ENCODE measurements at regions not wholly inside any gene's neighbourhood (a gene's known extent, or its start where the extent isn't known, plus 50 kb on each side); places are given as distances from the start of the nearest gene placed in this dataset.

DNA sequence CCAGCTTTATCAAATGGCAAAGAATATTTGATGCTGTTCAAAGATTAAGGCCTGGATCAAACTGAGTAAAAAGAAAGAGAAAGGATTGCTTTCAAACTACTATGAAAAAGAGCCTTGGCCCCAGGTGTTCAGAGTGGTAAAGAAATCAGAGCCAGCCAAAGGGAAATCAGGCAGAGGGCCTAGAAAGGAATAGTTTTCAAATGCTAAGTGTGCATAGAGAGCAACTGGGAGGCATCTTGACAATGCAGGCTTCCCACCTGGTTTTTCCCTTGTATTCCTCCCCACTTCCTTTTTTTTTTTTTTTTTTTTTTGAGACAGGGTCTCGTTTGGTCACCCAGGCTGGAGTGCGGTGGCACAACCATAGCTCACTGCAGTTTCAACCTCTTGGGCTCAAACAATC, 340.2 kb upstream of the ADAMTS9 start:
- TF ChIP-seq, protein P1, sequence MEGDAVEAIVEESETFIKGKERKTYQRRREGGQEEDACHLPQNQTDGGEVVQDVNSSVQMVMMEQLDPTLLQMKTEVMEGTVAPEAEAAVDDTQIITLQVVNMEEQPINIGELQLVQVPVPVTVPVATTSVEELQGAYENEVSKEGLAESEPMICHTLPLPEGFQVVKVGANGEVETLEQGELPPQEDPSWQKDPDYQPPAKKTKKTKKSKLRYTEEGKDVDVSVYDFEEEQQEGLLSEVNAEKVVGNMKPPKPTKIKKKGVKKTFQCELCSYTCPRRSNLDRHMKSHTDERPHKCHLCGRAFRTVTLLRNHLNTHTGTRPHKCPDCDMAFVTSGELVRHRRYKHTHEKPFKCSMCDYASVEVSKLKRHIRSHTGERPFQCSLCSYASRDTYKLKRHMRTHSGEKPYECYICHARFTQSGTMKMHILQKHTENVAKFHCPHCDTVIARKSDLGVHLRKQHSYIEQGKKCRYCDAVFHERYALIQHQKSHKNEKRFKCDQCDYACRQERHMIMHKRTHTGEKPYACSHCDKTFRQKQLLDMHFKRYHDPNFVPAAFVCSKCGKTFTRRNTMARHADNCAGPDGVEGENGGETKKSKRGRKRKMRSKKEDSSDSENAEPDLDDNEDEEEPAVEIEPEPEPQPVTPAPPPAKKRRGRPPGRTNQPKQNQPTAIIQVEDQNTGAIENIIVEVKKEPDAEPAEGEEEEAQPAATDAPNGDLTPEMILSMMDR (IDR thresholded peaks at IDR 0.05; ENCODE audit: low read depth, low read length), result no peak
- no peaks in the 10 kb centered on the region for H3K9me3 ChIP-seq (ENCODE audit: control insufficient read depth, insufficient read depth, low read length)
- no peak for DNase-seq (ENCODE audit: low read depth, low spot score)
- H3K27me3 ChIP-seq (ENCODE audit: control insufficient read depth, insufficient read depth, low read length), result no peaks in the 10 kb centered on the region
- POLR2A ChIA-PET, result no interaction called here
- no peak overlapping the region for H3K4me3 ChIP-seq (ENCODE audit: low read depth, low read length)
- CTCF ChIA-PET, result no interaction called here
- no peak overlapping the region for H3K27ac ChIP-seq (ENCODE audit: low read depth, low read length)

DNA sequence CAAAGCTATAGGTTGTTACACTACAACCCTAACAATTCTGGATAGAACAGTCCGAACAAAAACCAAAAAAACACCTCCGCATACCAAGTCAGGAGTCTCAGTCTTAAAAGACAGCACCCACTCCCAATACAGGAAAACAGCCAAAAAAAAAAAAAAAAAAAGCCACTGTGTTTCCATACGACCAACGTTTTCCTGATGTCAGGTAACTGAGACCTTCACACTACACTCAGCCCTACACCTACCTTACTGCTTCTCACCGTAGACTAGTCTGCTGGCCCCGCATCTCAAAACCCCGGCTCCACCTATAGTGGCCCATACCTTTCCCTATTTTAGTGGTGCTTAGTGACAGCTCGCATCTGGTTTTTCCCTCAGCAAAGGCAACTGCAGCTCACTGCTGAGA, 339.5 kb upstream of the ADAMTS9 start:
- no peak overlapping the region for H3K4me3 ChIP-seq (ENCODE audit: low read depth, low read length)
- H3K27ac ChIP-seq (ENCODE audit: low read depth, low read length), result no peak overlapping the region
- TF ChIP-seq, protein P1 (IDR thresholded peaks at IDR 0.05; ENCODE audit: low read depth, low read length), result no peak
- CTCF ChIA-PET, result no interaction called here
- DNase-seq (ENCODE audit: low read depth, low spot score), result no peak
- no peaks in the 10 kb centered on the region for H3K9me3 ChIP-seq (ENCODE audit: control insufficient read depth, insufficient read depth, low read length)
- no peaks in the 10 kb centered on the region for H3K27me3 ChIP-seq (ENCODE audit: control insufficient read depth, insufficient read depth, low read length)
- POLR2A ChIA-PET, result no interaction called here

DNA sequence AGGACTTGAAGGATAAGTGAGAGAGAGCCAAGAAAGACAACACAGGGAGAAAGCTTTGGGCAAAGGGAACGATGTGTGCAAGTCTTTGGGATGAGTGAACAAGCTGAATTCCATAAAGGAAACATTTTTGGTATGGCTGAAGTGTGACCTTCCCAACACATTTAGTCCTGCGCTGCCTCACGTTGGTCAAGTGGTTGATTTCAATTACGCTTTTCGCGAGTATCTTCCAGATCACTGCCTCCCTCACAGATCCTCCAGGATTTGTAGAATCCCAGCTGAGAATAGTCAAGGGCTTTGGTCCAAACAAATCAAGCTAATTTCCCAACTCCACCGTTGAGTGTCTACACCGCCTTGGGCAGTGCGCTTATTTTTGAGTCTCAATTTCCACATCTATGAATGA, 338.4 kb upstream of the ADAMTS9 start:
- CTCF ChIA-PET, result interaction anchor here (0.5 kb wide), 1 partner anchor 496 kb away, joined by 4 read pairs; no protein-coding TSS in a partner anchor

DNA sequence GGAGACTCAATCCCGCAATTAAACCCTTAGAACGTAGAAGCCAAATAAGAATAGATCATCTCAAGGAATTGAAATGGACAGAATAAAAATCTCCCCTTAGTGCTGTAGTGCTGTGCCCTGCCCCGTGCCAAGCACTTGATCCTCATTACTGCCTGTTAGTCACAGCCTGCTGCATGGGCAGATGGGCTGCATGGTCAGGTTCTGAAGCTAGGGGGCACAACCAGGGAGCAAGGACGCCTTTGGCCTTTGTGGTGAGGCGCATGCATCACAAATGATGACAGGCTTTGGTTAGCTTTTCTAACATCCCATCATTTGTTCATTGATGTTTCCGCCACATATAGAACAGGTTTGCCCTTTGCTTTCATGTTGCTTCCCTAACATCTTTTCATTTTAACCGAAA, 336.3 kb upstream of the ADAMTS9 start:
- ChIA-PET POLR2A (no interaction called here), CTCF (no interaction called here)
- no peak for DNase-seq (ENCODE audit: low read depth, low spot score)
- TF ChIP-seq, protein P1 (IDR thresholded peaks at IDR 0.05; ENCODE audit: low read depth, low read length), result no peak
- Histone ChIP-seq H3K4me3 (ENCODE audit: low read depth, low read length) (no peak overlapping the region), H3K27me3 (ENCODE audit: control insufficient read depth, insufficient read depth, low read length) (no peaks in the 10 kb centered on the region), H3K27ac (ENCODE audit: low read depth, low read length) (no peak overlapping the region), H3K9me3 (ENCODE audit: control insufficient read depth, insufficient read depth, low read length) (no peaks in the 10 kb centered on the region)

More for the DNA sequence above, 338.4 kb upstream of the ADAMTS9 start:
- Histone ChIP-seq H3K4me3 (ENCODE audit: low read depth, low read length) (no peak overlapping the region), H3K9me3 (ENCODE audit: control insufficient read depth, insufficient read depth, low read length) (no peaks in the 10 kb centered on the region), H3K27me3 (ENCODE audit: control insufficient read depth, insufficient read depth, low read length) (no peaks in the 10 kb centered on the region), H3K27ac (ENCODE audit: low read depth, low read length) (no peak overlapping the region)
- POLR2A ChIA-PET, result no interaction called here
- no peak for DNase-seq (ENCODE audit: low read depth, low spot score)
- TF ChIP-seq, protein P1 (IDR thresholded peaks at IDR 0.05; ENCODE audit: low read depth, low read length), result no peak

DNA sequence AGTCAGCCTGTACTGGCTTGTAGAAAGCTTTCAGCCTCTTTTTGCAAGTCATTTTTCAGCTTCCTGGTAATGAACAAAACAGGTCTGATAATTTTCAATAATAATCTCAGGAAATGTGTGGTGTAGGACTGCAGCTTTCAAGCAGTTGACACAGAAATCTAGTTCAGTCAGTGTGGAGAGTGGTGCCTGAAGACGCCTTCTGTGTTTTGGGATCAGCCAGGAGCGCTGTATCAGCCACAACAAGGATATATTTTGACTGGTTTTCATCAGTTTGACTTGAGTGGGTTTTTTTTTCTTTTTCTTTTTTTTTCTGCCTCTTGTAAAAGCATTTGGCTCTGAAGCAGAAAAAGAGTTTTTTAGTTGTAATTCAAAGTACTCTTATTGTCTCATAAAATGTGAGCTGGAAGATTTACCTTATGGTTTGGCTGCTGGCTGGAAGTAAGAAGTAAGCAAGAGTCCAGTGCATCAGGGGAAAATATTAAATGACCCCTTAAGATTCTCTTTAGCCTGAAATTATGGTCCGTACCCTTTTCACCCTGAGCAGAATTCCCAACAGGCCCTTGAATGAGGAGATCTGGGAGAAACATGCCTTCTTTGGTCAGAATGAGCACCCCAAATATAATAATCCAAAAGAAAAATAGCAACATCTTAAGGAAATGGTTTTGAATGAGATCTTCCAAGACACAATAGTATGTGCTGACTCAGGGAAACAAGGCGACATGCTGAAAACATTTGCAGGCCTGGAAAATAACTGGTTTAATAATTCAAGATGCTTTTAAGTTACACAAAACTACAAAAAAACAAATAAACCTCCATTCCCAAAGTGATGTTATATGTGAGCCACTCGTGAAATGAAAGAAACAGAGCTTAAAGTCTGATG, 332.7 kb upstream of the ADAMTS9 start:
- DNase-seq (ENCODE audit: low read depth, low spot score), result no peak
- ChIA-PET CTCF (no interaction called here), POLR2A (no interaction called here)
- Histone ChIP-seq H3K9me3 (ENCODE audit: control insufficient read depth, insufficient read depth, low read length) (no peaks in the 10 kb centered on the region), H3K27me3 (ENCODE audit: control insufficient read depth, insufficient read depth, low read length) (no peaks in the 10 kb centered on the region), H3K27ac (ENCODE audit: low read depth, low read length) (no peak overlapping the region), H3K4me3 (ENCODE audit: low read depth, low read length) (no peak overlapping the region)
- TF ChIP-seq, protein P1 (IDR thresholded peaks at IDR 0.05; ENCODE audit: low read depth, low read length), result no peak
